ENCODE measurements at regions not wholly inside any gene's neighbourhood (a gene's known extent, or its start where the extent isn't known, plus 50 kb on each side); places are given as distances from the start of the nearest gene placed in this dataset.

DNA sequence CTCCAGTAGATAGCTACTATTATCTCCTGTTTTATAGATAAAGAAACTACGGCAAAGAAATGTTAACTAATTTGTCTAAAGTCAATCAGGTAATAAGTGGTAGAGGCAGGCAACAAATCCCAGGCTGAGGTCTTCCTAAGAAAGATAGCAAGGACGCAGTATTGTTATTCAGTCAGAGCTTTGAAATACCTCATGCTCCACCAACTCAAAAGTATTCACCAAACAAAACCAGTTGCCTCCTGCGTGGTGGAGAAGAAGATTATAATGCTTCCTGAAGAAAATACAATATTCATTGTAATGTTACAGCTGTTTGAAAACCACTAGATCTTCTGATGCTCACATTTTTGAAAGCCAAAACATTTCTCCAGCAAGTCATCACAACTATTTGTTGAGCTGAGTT, 138.2 kb upstream of the CNTN4 start:
- TF ChIP-seq, protein P1, sequence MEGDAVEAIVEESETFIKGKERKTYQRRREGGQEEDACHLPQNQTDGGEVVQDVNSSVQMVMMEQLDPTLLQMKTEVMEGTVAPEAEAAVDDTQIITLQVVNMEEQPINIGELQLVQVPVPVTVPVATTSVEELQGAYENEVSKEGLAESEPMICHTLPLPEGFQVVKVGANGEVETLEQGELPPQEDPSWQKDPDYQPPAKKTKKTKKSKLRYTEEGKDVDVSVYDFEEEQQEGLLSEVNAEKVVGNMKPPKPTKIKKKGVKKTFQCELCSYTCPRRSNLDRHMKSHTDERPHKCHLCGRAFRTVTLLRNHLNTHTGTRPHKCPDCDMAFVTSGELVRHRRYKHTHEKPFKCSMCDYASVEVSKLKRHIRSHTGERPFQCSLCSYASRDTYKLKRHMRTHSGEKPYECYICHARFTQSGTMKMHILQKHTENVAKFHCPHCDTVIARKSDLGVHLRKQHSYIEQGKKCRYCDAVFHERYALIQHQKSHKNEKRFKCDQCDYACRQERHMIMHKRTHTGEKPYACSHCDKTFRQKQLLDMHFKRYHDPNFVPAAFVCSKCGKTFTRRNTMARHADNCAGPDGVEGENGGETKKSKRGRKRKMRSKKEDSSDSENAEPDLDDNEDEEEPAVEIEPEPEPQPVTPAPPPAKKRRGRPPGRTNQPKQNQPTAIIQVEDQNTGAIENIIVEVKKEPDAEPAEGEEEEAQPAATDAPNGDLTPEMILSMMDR (IDR thresholded peaks at IDR 0.05), result no peak
- TF ChIP-seq ZFX (IDR thresholded peaks at IDR 0.05; ENCODE audit: borderline replicate concordance), result no peak

All from 22Rv1 (cell line).